PC-9 (cell line): ENCODE measurements at regions not wholly inside any gene's neighbourhood (a gene's known extent, or its start where the extent isn't known, plus 50 kb on each side); places are given as distances from the start of the nearest gene placed in this dataset.

Experiments
- BruUV-seq: library from RNA; stranded (reverse); fragments of 400-500 nt; replicated peaks from 2 replicates; lab custom pipeline; 2021; lab: Mats Ljungman, UMichigan
- CTCF ChIA-PET: fragments of 300-600 bp; sonication (Branson Sonifier 250); formaldehyde crosslinking; loops from one replicate; lab custom pipeline; 2022; ENCODE audit warnings: antibody characterized with exemption; lab: Charles Lee
- POLR2A ChIA-PET: fragments of 300-600 bp; sonication (Branson Sonifier 250); formaldehyde crosslinking; loops from one replicate; lab custom pipeline; 2022; ENCODE audit warnings: antibody characterized with exemption; ENCODE audit not compliant: unreplicated experiment; lab: Charles Lee
- DNase-seq, 2 experiments: peaks; one replicate each; pipeline versions ENCODE4 v3.0.0 to v3.0.0-alpha.2; 2015 to 2022; ENCODE audit warnings: mixed read lengths in 1 of 2
- H2AFZ ChIP-seq: fragments of 200-600 bp; sonication (generic); 2 replicates; pipeline ENCODE4 v1.8.1; 2017; ENCODE audit warnings: antibody characterized with exemption
- H3F3A ChIP-seq: fragments of 200-600 bp; sonication (generic); 2 replicates; pipeline ENCODE4 v1.8.1; 2017; ENCODE audit warnings: antibody characterized with exemption, mild to moderate bottlenecking, low read depth; ENCODE audit not compliant: insufficient read depth
- H3K27ac ChIP-seq: fragments of 200-600 bp; sonication (generic); 2 replicates; pipeline ENCODE4 v1.6.1; 2016; ENCODE audit warnings: mixed run types
- H3K27me3 ChIP-seq: fragments of 200-600 bp; sonication (generic); 2 replicates; pipeline ENCODE4 v1.6.1; 2016; ENCODE audit warnings: low read depth, mixed run types; ENCODE audit not compliant: insufficient read depth
- H3K36me3 ChIP-seq: fragments of 200-600 bp; sonication (generic); 2 replicates; pipeline ENCODE4 v1.6.1; 2016; ENCODE audit warnings: low read depth, mixed run types
- H3K4me1 ChIP-seq: fragments of 200-600 bp; sonication (generic); replicated peaks from 2 replicates; pipeline ENCODE4 v1.6.1; 2016; ENCODE audit warnings: mixed run types; ENCODE audit not compliant: insufficient read depth
- H3K4me2 ChIP-seq: fragments of 200-600 bp; sonication (generic); 2 replicates; pipeline ENCODE4 v1.6.1; 2017; ENCODE audit warnings: mixed run types
- H3K4me3 ChIP-seq: fragments of 200-600 bp; sonication (generic); 2 replicates; pipeline ENCODE4 v1.6.1; 2016; ENCODE audit warnings: mixed run types
- H3K79me2 ChIP-seq: fragments of 200-600 bp; sonication (generic); 2 replicates; pipeline ENCODE4 v1.6.1; 2017; ENCODE audit warnings: low read depth, mixed run types
- H3K9me2 ChIP-seq: fragments of 200-600 bp; sonication (generic); 2 replicates; pipeline ENCODE4 v1.8.1; 2017; ENCODE audit warnings: mild to moderate bottlenecking; ENCODE audit not compliant: insufficient read depth
- H3K9me3 ChIP-seq: fragments of 200-600 bp; sonication (generic); 2 replicates; pipeline ENCODE4 v1.8.1; 2016; ENCODE audit warnings: low read depth; ENCODE audit not compliant: insufficient read depth
- H4K20me1 ChIP-seq: fragments of 200-600 bp; sonication (generic); 2 replicates; pipeline ENCODE4 v1.8.1; 2017; ENCODE audit not compliant: insufficient read depth
- EZH2 ChIP-seq: fragments of 200-600 bp; sonication (generic); IDR thresholded peaks from 2 replicates; pipeline ENCODE4 v1.8.0; 2017; ENCODE audit warnings: antibody characterized with exemption, low read depth
- intact Hi-C: fragments of 100-400 bp; cut with micrococcal nuclease; formaldehyde crosslinking; loops from one replicate; pipeline ENCODE4 v1.10.0; 2022; ENCODE audit not compliant: unreplicated experiment
- TF ChIP-seq, protein P1 (sequence below): fragments of 200-600 bp; sonication (generic); conservative IDR thresholded peaks from 2 replicates; pipeline ENCODE4 v1.6.1; 2017; ENCODE audit warnings: mixed run types, antibody characterized with exemption, mild to moderate bottlenecking, moderate library complexity

DNA sequence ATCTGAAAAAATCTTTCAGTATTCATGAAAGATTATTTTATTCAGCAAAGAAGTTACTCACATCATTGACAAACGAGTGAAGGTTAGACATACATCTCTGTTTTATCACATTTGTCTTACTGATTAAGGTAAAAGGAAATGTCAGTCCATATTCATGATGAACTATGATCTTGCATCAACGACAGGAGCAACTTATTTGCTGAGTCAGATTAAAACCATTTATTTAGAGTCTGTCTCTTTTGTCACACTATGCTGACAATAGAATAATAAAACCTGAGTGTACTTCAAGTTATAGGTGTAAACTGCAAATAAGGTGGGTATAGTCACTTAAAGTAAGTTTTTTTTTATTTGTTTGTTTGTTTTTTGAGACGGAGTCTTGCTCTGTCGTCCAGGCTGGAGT, 216.5 kb upstream of the SEMA3C start:
- Histone ChIP-seq H4K20me1 (no peaks in the 10 kb centered on the region), H3K27me3 (no peaks in the 10 kb centered on the region), H3F3A (no peaks in the 10 kb centered on the region), H3K9me3 (no peaks in the 10 kb centered on the region), H2AFZ (no peak overlapping the region), H3K27ac (no peak overlapping the region), H3K4me3 (no peak overlapping the region), H3K4me1 (no peaks in the 10 kb centered on the region), H3K36me3 (no peaks in the 10 kb centered on the region), H3K9me2 (no peaks in the 10 kb centered on the region), H3K4me2 (no peak overlapping the region), H3K79me2 (no peaks in the 10 kb centered on the region)
- intact Hi-C loops: no loop called here
- DNase-seq: no peak
- TF ChIP-seq EZH2: no peak
- TF ChIP-seq, protein P1, sequence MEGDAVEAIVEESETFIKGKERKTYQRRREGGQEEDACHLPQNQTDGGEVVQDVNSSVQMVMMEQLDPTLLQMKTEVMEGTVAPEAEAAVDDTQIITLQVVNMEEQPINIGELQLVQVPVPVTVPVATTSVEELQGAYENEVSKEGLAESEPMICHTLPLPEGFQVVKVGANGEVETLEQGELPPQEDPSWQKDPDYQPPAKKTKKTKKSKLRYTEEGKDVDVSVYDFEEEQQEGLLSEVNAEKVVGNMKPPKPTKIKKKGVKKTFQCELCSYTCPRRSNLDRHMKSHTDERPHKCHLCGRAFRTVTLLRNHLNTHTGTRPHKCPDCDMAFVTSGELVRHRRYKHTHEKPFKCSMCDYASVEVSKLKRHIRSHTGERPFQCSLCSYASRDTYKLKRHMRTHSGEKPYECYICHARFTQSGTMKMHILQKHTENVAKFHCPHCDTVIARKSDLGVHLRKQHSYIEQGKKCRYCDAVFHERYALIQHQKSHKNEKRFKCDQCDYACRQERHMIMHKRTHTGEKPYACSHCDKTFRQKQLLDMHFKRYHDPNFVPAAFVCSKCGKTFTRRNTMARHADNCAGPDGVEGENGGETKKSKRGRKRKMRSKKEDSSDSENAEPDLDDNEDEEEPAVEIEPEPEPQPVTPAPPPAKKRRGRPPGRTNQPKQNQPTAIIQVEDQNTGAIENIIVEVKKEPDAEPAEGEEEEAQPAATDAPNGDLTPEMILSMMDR: no peak
- ChIA-PET POLR2A (no interaction called here), CTCF (no interaction called here)
- no TSS peak for BruUV-seq

DNA sequence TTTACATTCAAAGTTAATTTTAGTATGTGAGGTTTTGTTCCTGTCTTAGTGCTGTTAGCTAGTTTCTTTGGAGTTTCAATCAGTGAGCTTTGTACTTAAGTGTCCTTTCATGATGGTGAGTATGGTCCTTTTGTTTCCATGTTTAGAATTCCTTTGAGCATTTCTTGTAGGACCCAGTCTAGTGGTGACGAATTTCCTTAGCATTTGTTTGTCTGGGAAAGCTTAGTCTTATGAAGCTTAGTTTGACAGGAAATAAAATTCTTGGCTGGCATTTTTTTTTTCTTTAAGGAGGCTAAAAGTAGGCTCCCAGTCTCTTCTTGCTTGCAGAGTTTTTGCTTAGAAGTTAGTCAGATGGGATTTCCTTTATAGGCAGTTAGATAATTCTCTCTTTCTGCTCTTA, 209.2 kb upstream of the SEMA3C start:
- Histone ChIP-seq H3K9me3 (peaks cover 8% of the 10 kb centered on the region), H3K27ac (no peak overlapping the region), H3K4me3 (no peak overlapping the region), H3K4me1 (no peaks in the 10 kb centered on the region), H3K79me2 (no peaks in the 10 kb centered on the region), H3K27me3 (no peaks in the 10 kb centered on the region), H3K4me2 (no peak overlapping the region), H3K36me3 (no peaks in the 10 kb centered on the region), H3F3A (no peaks in the 10 kb centered on the region), H2AFZ (peak overlapping the region; percentile 26; the same call in 1 of the 2 replicates), H4K20me1 (no peaks in the 10 kb centered on the region), H3K9me2 (no peaks in the 10 kb centered on the region)
- BruUV-seq: no TSS peak
- TF ChIP-seq EZH2: no peak
- TF ChIP-seq, protein P1: no peak
- ChIA-PET CTCF (no interaction called here), POLR2A (interaction anchor here (0.6 kb wide), 1 partner anchor 355 kb away, joined by 3 read pairs; no protein-coding TSS in a partner anchor)
- no peak for DNase-seq
- intact Hi-C loops: no loop called here

DNA sequence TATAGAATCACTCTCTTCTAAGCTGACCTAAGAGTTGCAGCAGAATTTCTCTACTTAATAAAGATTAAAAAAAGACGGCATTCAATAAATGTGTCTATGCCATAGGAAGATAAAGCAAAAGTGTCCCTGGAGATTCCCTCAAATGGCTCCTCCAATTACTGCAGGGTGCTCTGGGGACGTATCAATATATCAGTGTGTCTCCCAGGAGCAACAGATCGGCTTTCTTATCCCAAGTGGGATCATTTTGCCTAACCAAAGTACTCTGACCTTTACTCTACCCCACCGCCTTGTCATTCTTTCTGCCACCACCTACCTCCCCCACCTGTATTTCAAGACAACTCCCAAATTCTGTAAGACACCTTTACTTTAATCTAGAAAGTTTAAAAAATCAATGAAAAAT, 202.0 kb upstream of the SEMA3C start:
- POLR2A ChIA-PET: no interaction called here
- no peak for TF ChIP-seq EZH2
- TF ChIP-seq, protein P1: no peak

More for the DNA sequence above, 202.0 kb upstream of the SEMA3C start:
- H3K79me2 ChIP-seq: no peaks in the 10 kb centered on the region
- no peaks in the 10 kb centered on the region for H3K9me3 ChIP-seq
- H3K36me3 ChIP-seq: no peaks in the 10 kb centered on the region
- DNase-seq: no peak
- H3K9me2 ChIP-seq: peaks cover 5% of the 10 kb centered on the region; the same call in 1 of the 2 replicates
- no peaks in the 10 kb centered on the region for H3F3A ChIP-seq
- H4K20me1 ChIP-seq: no peaks in the 10 kb centered on the region
- no peak overlapping the region for H3K4me2 ChIP-seq
- intact Hi-C loops: no loop called here
- H3K27ac ChIP-seq: no peak overlapping the region
- H2AFZ ChIP-seq: no peak overlapping the region
- no peaks in the 10 kb centered on the region for H3K27me3 ChIP-seq
- no peak overlapping the region for H3K4me3 ChIP-seq
- H3K4me1 ChIP-seq: no peaks in the 10 kb centered on the region
- CTCF ChIA-PET: no interaction called here
- no TSS peak for BruUV-seq
